HG02623 (cell line): ENCODE measurements at regions not wholly inside any gene's neighbourhood (a gene's known extent, or its start where the extent isn't known, plus 50 kb on each side); places are given as distances from the start of the nearest gene placed in this dataset.
"Not testable (repeated sequence)": the region's sequence is repeated elsewhere in the genome, so short reads cannot be mapped to it uniquely, and the experiment has no call there.

Experiments used
- ATAC-seq: cut with Tn5 transposase; IDR thresholded peaks from one replicate; pipeline ENCODE4 v1.9.1; 2021; ENCODE audit warnings: moderate library complexity; ENCODE audit not compliant: unreplicated experiment

DNA sequence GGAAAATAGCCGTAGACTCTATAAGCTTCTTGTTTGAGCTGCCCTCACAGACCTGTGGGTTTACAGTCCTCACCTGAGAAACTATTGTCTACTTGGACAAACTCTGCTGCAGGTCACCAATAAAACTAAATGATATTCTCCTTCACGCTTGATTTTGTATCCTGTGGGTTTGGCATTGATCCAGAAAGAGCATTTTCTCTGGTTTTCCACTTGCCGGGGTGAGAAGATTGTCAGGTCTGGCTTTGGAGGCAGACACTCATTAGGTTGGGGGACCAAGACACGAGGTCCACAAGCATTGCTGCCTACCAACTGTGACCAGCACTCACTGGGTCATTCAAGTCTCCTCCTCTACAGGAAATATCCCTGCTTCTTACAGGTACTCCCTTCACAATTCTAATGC is 68.5 kb downstream of the CDC14C start:
- no peak for ATAC-seq

GRCh38 chr7:49001610-49002033 is 77.3 kb downstream of the CDC14C start:
- peak; percentile 98 for ATAC-seq

DNA sequence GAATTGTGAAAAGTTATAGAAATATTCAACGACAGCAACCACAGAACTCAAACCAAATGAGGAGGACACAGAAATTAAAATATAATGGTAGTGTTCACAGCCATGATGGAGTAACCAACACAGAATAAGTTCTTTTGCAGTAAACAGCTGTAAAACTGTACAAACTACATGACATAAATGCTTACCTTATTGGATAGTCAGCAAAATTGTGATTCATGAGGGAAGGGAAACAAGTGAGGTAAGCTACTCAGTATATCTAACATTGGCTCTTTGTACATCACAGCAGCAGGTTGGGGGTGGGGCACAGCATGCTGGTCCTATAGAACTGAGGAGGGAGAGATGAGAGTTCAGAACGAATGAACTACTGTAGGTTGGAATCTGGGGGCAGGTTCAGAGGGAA is 86.4 kb downstream of the CDC14C start:
- no peak for ATAC-seq

- no peak for ATAC-seq
Measured at GRCh38 chr7:49014870-49015269, 90.5 kb downstream of the CDC14C start.

GRCh38 chr7:49020145-49020544 is 95.8 kb downstream of the CDC14C start:
- no peak for ATAC-seq

DNA sequence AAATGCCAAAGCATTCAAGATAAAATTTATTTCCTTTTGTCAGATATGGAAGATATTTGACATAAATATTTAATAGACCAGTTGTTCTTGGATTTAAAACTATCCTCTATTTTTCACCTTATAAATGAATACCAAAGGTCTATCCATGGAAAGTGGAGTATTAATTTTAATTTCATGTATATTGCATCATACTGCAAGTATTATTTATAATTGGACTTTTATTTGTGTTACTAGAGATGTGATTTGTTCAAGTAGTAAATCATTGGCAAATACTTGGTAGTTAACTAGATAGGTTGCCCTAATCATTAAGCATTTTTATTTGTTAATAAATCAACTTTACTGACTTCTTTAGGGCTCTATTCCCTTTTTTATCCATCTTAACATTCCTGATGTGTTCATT is 98.1 kb downstream of the CDC14C start:
- ATAC-seq = no peak

- no peak for ATAC-seq
Measured at GRCh38 chr7:49023345-49024328, 99.3 kb downstream of the CDC14C start.

- ATAC-seq = no peak
Measured at GRCh38 chr7:49030221-49030620, 105.9 kb downstream of the CDC14C start.

- ATAC-seq = not testable (repeated sequence)
Measured at GRCh38 chr7:49033140-49033539, 108.8 kb downstream of the CDC14C start.

DNA sequence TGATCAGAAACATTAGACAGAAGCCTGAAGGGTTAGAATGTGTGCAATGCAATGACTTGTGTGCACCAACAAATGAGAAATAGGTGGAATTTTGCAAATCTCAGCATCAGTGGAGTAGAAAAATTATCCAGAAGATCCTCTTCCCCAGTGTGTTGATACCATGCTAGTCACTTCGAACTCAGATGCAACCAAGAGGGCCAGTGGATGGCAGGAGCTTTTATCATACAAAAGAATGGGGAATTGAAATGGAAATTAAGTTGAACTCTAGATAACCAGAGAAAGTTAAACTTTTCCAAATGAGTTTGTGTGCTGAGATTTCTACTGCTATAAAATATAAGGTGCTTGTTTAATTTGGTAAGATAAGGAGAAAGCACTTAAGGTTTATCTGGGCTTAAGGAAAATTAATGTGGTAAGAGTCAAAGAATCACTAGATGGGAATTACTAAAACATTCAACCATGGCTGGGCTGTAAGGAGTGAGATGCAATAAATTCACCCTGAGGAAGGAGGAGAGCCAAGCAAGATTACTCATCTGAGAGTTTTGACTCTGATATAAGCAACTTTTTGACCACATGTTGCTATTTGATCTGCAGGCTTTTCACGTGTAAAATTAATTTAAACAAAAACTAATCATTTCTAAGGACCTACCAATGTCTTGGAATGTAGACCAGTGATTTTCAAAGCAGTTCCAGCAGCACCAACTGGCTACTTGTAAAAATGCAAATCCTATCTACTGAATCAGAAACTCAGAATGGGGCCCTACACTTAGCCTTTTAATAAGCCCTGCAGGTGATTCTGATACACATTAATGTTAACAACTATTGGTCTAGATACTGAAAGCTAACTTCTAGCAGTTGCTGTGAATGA is 113.2 kb downstream of the CDC14C start:
- ATAC-seq = no peak

DNA sequence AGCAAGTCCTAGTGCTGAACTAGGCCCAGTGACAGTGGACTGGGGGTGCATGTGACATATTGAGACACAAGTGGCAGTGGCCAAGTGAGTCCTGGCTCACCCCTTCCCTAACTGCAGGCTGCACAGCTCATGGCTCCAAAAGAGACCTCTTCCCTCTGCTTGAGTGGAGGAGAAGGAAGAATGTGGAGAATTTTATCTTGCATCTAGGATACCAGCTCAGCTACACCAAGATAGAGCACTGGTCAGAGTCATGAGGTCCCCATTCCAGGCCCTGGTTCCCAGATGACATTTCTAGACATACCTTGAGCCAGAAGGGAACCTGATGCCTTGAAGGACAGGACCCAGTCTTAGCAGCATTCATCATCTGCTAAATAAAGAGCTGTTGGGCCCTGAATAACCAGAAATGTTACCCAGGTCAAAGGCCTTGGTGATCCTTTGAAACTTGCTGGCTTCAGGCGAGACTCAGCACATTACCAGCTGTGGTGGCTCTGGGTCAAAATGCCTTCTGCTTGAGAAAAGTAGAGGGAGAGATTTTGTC is 114.5 kb downstream of the CDC14C start:
- no peak for ATAC-seq

GRCh38 chr7:49060743-49061142 is 136.4 kb downstream of the CDC14C start:
- ATAC-seq = no peak

GRCh38 chr7:49074538-49074937 is 150.2 kb downstream of the CDC14C start:
- no peak for ATAC-seq

DNA sequence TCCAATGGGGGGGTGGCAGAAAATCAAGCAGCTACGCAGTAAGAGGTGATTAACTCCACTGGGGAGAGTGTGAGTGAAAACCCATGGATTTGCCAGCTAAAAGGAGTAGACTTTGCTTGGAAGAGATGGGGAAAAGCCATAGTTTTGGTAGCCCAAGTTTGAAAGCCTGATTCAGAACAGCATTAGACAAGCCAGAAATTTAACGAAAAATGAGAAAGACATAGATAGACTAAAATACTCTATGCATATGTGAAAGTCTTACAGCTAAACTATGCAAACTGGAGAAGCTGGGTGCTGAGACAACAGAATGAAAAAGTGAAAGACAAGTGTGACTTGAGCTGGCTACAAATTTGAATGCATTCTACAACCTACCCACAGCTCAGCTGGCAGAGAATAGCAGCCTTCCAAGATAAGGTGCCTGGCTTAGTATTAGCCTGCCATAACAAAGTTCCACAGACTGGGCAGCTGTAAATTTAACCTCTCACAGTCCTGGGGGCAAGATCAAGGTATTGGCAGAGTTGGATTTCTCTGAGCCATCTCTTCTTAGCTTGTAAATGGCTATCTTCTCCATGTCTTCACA is 156.6 kb downstream of the CDC14C start:
- no peak for ATAC-seq

GRCh38 chr7:49088017-49088416 is 163.7 kb downstream of the CDC14C start:
- no peak for ATAC-seq

DNA sequence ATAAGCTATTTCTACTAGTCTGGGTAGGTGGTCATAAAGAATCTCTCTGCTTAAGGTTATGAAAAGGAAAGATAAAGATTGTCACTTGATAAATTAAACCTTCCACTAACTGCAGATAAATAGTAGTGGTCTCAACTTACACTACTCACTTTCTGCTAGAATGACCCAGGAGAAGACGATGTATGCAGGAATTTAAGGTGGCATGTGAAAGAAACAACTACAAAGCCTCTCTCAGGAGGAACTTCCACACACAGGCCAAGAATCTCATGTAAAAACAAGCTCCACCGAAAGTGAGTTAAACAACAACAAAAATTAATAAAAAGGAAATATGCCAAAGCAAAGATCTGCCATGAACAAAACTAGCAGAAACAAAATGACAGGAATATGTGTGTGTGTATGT is 165.4 kb downstream of the CDC14C start:
- ATAC-seq = no peak

DNA sequence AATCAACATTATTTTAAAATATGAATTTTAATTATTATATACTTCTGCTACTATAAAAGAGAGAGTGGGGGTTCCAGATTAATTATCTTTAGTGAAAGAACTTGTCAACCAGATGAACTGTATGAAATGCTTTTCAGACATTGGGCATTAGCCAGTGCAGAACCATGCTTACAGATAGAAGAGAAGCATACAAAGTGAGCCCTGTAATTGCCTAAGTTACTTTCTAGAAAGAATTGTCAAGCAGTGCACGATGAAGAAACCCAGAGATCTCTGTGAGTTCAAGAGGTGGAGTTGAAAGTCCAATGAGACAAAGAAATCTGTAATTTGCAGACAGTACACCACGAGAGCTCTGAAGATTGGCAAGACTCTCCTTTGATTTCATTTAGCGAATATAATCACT is 166.7 kb downstream of the CDC14C start:
- ATAC-seq = no peak

- no peak for ATAC-seq
Measured at GRCh38 chr7:49091519-49091918, 167.2 kb downstream of the CDC14C start.

DNA sequence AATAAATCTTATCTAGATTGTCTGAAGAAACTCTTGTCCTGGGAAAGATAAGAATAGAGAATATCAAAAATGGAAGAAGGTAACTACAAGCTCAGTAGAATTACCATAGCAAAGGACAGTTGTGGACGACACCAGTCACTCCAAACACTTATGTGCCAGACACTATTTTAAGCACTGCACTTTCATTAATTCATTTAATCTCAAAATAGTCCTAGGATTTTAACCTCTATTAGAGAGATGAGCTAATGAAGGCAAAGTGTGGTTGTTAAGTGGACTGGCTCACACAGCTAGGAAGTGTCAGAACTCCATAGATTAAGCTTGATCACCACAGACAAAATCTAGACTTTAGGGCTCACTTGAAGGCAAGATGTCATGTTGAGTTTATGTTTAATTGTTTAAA is 168.9 kb downstream of the CDC14C start:
- ATAC-seq = no peak

- no peak for ATAC-seq
Measured at GRCh38 chr7:49094866-49095265, 170.5 kb downstream of the CDC14C start.
